Fibroblast of lung (primary cell): ENCODE measurements at regions not wholly inside any gene's neighbourhood (a gene's known extent, or its start where the extent isn't known, plus 50 kb on each side); places are given as distances from the start of the nearest gene placed in this dataset.

Source experiments
- DNase-seq, 2 donors: peaks; one replicate each; pipeline versions ENCODE4 v3.0.0 to v3.0.0-alpha.2; 2010; ENCODE audit warnings: low read depth in 2 of 2
- H2AFZ ChIP-seq: 2 replicates; pipeline ENCODE4 v1.5.1; 2012; ENCODE audit warnings: low read length, control low read depth, inconsistent platforms
- H3K27ac ChIP-seq: 2 replicates; pipeline ENCODE4 v1.5.1; 2011; ENCODE audit warnings: low read length, control low read depth; ENCODE audit not compliant: insufficient read depth
- H3K27me3 ChIP-seq: 2 replicates; pipeline ENCODE4 v1.5.1; 2011; ENCODE audit warnings: mild to moderate bottlenecking, low read length; ENCODE audit not compliant: control insufficient read depth, insufficient read depth
- H3K36me3 ChIP-seq: 2 replicates; pipeline ENCODE4 v1.5.1; 2011; ENCODE audit warnings: low read length; ENCODE audit not compliant: control insufficient read depth, insufficient read depth
- H3K4me1 ChIP-seq: 2 replicates; pipeline ENCODE4 v1.5.1; 2011; ENCODE audit warnings: low read length; ENCODE audit not compliant: control insufficient read depth, insufficient read depth; ENCODE audit errors: extremely low read depth
- H3K4me2 ChIP-seq: 2 replicates; pipeline ENCODE4 v1.5.1; 2011; ENCODE audit warnings: low read length, control low read depth; ENCODE audit not compliant: insufficient read depth; ENCODE audit errors: extremely low read depth
- H3K4me3 ChIP-seq, 4 experiments: fragments of 200-600 bp in 1 of 4; sonication (generic) in 1 of 4; replicated peaks in 1 of 4; 2 replicates each; pipeline ENCODE4 v1.5.1; 2011 to 2016; ENCODE audit warnings: low read length in 4 of 4, low read depth in 3 of 4, mild to moderate bottlenecking in 3 of 4, control low read depth in 2 of 4, inconsistent platforms in 1 of 4, mixed read lengths in 1 of 4; ENCODE audit not compliant: insufficient read depth in 1 of 4; ENCODE audit errors: control extremely low read depth in 1 of 4
- H3K79me2 ChIP-seq: 2 replicates; pipeline ENCODE4 v1.5.1; 2012; ENCODE audit warnings: mild to moderate bottlenecking, low read length, inconsistent platforms; ENCODE audit not compliant: control insufficient read depth, insufficient read depth
- H3K9ac ChIP-seq: 2 replicates; pipeline ENCODE4 v1.5.1; 2011; ENCODE audit warnings: mild to moderate bottlenecking, low read length, control low read depth; ENCODE audit not compliant: insufficient read depth
- H3K9me3 ChIP-seq: 2 replicates; pipeline ENCODE4 v1.5.1; 2012; ENCODE audit warnings: low read depth, low read length; ENCODE audit not compliant: control insufficient read depth, insufficient read depth
- H4K20me1 ChIP-seq: 2 replicates; pipeline ENCODE4 v1.5.1; 2011; ENCODE audit warnings: low read length; ENCODE audit not compliant: control insufficient read depth, insufficient read depth; ENCODE audit errors: extremely low read depth
- CTCF ChIP-seq, 2 donors: IDR thresholded peaks in 1 of 2; conservative IDR thresholded peaks in 1 of 2; 1 replicate in 1 of 2; 2 replicates in 1 of 2; pipeline ENCODE4 v1.5.1; 2011 to 2012; ENCODE audit warnings: low read length in 2 of 2, control low read depth in 1 of 2, inconsistent platforms in 1 of 2, low read depth in 1 of 2, mild to moderate bottlenecking in 1 of 2
- EZH2 ChIP-seq: IDR thresholded peaks from 2 replicates; pipeline ENCODE4 v1.5.1; 2012; ENCODE audit warnings: low read length, control low read depth, mild to moderate bottlenecking; ENCODE audit errors: missing control alignments

- Histone ChIP-seq H3K9ac (no peak overlapping the region), H3K4me3 (no peak overlapping the region), H3K4me1 (no peaks in the 10 kb centered on the region), H3K79me2 (no peaks in the 10 kb centered on the region), H2AFZ (no peak overlapping the region), H3K27me3 (no peaks in the 10 kb centered on the region), H3K36me3 (no peaks in the 10 kb centered on the region), H3K27ac (no peak overlapping the region), H4K20me1 (no peaks in the 10 kb centered on the region), H3K9me3 (no peaks in the 10 kb centered on the region), H3K4me2 (no peak overlapping the region)
- DNase-seq: no peak
- no peak for TF ChIP-seq EZH2
- no peak for TF ChIP-seq CTCF (conservative IDR thresholded peaks at IDR 0.05 in 1 of 2, IDR thresholded peaks at IDR 0.05 in 1 of 2; ENCODE audit: low read depth in 1 of 2, low read length in 2 of 2)
Measured at GRCh38 chr21:21807598-21807903, 809.3 kb downstream of the NCAM2 start.

GRCh38 chr21:21813289-21813688 lies 815.1 kb downstream of the NCAM2 start:
- Histone ChIP-seq H3K27me3 (no peaks in the 10 kb centered on the region), H3K79me2 (no peaks in the 10 kb centered on the region), H2AFZ (no peak overlapping the region), H3K36me3 (no peaks in the 10 kb centered on the region), H3K4me3 (no peak overlapping the region), H3K27ac (no peak overlapping the region), H3K4me2 (no peak overlapping the region), H4K20me1 (no peaks in the 10 kb centered on the region), H3K9me3 (no peaks in the 10 kb centered on the region), H3K9ac (no peak overlapping the region), H3K4me1 (no peaks in the 10 kb centered on the region)
- no peak for TF ChIP-seq CTCF (conservative IDR thresholded peaks at IDR 0.05 in 1 of 2, IDR thresholded peaks at IDR 0.05 in 1 of 2; ENCODE audit: low read depth in 1 of 2, low read length in 2 of 2)
- no peak for TF ChIP-seq EZH2
- no peak for DNase-seq

- Histone ChIP-seq H3K36me3 (no peaks in the 10 kb centered on the region), H3K79me2 (no peaks in the 10 kb centered on the region), H2AFZ (no peak overlapping the region), H3K27me3 (no peaks in the 10 kb centered on the region), H3K9me3 (no peaks in the 10 kb centered on the region), H3K4me2 (no peak overlapping the region), H4K20me1 (no peaks in the 10 kb centered on the region), H3K27ac (no peak overlapping the region), H3K4me3 (no peak overlapping the region), H3K9ac (no peak overlapping the region), H3K4me1 (no peaks in the 10 kb centered on the region)
- TF ChIP-seq CTCF (conservative IDR thresholded peaks at IDR 0.05 in 1 of 2, IDR thresholded peaks at IDR 0.05 in 1 of 2; ENCODE audit: low read depth in 1 of 2, low read length in 2 of 2) (no peak), EZH2 (no peak)
- DNase-seq: no peak
Measured at GRCh38 chr21:21813934-21814333, 815.7 kb downstream of the NCAM2 start.
